ENCODE measurements at regions not wholly inside any gene's neighbourhood (a gene's known extent, or its start where the extent isn't known, plus 50 kb on each side); places are given as distances from the start of the nearest gene placed in this dataset.
A peak's percentile ranks its signal among the peaks of the same experiment; 100 is the strongest.

GRCh38 chr12:67909091-67909531, 80.1 kb upstream of the IFNG-AS1 start:
- peak; percentile 94 for DNase-seq (ENCODE audit: low read depth)

- DNase-seq (ENCODE audit: low read depth) = peak; percentile 49
Measured at GRCh38 chr12:67909681-67910080, 79.6 kb upstream of the IFNG-AS1 start.

- DNase-seq (ENCODE audit: low read depth) = peak; percentile 94
Measured at GRCh38 chr12:67910360-67911274, 78.6 kb upstream of the IFNG-AS1 start.

- DNase-seq (ENCODE audit: low read depth) = peak; percentile 37
Measured at GRCh38 chr12:67911275-67911600, 78.0 kb upstream of the IFNG-AS1 start.

- DNase-seq (ENCODE audit: low read depth) = no peak
Measured at GRCh38 chr12:67911789-67912188, 77.5 kb upstream of the IFNG-AS1 start.

GRCh38 chr12:67915335-67915851, 73.9 kb upstream of the IFNG-AS1 start:
- DNase-seq (ENCODE audit: low read depth) = no peak

- DNase-seq (ENCODE audit: low read depth) = no peak
Measured at GRCh38 chr12:67916266-67916970, 72.8 kb upstream of the IFNG-AS1 start.

GRCh38 chr12:67917811-67918210, 71.4 kb upstream of the IFNG-AS1 start:
- DNase-seq (ENCODE audit: low read depth) = no peak

DNA sequence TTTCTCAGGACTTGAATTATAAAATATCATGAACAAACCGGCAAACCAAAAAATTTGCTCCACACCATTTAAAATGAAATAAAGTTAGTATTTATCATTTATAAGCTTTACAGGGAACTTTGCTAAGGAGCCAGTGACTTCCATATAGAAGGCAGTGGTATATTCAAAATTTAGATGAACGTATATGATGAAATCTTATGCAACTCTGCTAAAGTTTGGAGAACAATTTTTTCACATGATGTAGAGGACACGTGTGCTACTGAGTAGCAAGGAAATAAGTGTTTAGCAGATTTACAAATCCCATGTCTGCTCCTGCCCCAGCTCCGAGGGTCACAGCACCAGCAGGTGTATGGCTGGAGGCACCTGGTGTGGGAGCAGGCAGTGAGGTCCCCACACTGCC, 70.8 kb upstream of the IFNG-AS1 start:
- DNase-seq (ENCODE audit: low read depth) = no peak

GRCh38 chr12:67919406-67919805, 69.8 kb upstream of the IFNG-AS1 start:
- peak; percentile 73 for DNase-seq (ENCODE audit: low read depth)

DNA sequence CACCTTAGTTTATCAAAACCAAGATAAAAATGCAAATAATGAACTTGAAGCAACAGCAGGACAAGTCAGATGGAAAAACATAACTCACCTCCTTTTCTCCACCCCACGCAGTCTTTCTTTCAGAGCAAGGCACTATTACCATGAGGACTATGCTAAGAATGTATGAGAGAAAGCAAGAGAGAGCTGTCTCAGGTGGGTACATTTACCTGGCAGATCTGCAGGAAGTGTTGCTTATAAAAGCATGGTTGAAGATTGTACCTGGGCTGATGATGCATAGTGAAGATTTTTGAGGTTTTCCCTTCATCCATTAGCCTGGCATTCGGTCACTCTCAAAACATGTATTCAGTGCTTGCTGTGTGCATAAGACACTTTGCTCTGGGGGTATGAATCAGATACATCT, 68.8 kb upstream of the IFNG-AS1 start:
- DNase-seq (ENCODE audit: low read depth) = peak; percentile 50

- peak; percentile 35 for DNase-seq (ENCODE audit: low read depth)
Measured at GRCh38 chr12:67921286-67921685, 68.0 kb upstream of the IFNG-AS1 start.

- no peak for DNase-seq (ENCODE audit: low read depth)
Measured at GRCh38 chr12:67922245-67922644, 67.0 kb upstream of the IFNG-AS1 start.

GRCh38 chr12:67925077-67925476, 64.2 kb upstream of the IFNG-AS1 start:
- DNase-seq (ENCODE audit: low read depth) = peak; percentile 62

DNA sequence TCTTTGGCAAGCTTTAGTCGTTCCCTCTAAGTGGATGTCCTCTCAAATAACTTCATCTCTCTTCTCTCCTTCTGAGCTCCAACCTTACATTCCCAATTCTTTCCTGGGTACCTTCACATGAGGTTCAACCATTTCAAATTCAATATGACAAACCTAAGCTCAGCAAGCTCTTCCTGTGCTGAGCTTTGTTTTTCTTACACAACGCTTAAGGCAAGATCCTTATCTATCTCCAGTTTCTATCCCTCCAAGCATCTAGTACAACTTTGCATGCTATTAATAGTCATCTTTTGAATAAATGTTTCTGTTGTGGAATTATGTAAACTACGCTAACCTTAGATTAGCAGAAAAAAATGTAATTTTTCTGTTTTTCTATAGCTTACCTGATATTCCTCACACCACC, 63.7 kb upstream of the IFNG-AS1 start:
- DNase-seq (ENCODE audit: low read depth) = peak; percentile 69

DNA sequence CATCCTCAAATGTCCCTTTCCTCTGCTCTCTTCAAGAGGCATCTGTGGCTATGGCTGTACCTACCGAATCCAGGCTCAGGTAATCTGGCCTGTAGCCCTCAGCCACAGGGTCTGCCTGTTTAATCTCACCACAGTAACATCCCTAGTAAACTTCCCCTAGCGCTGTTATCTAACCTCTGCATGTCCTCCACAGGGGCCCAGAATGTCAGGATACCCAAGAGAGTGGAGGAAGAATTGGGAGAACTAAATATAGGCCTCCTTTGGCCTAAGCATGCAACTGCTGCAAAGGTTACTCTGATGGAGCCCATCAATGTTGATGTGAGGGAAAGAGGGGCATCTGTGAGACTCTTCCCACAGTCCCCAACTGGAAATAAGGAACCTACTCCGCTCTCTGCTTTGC, 63.2 kb upstream of the IFNG-AS1 start:
- DNase-seq (ENCODE audit: low read depth) = no peak

- DNase-seq (ENCODE audit: low read depth) = no peak
Measured at GRCh38 chr12:67927324-67927723, 61.9 kb upstream of the IFNG-AS1 start.

- no peak for DNase-seq (ENCODE audit: low read depth)
Measured at GRCh38 chr12:67927815-67928214, 61.4 kb upstream of the IFNG-AS1 start.

DNA sequence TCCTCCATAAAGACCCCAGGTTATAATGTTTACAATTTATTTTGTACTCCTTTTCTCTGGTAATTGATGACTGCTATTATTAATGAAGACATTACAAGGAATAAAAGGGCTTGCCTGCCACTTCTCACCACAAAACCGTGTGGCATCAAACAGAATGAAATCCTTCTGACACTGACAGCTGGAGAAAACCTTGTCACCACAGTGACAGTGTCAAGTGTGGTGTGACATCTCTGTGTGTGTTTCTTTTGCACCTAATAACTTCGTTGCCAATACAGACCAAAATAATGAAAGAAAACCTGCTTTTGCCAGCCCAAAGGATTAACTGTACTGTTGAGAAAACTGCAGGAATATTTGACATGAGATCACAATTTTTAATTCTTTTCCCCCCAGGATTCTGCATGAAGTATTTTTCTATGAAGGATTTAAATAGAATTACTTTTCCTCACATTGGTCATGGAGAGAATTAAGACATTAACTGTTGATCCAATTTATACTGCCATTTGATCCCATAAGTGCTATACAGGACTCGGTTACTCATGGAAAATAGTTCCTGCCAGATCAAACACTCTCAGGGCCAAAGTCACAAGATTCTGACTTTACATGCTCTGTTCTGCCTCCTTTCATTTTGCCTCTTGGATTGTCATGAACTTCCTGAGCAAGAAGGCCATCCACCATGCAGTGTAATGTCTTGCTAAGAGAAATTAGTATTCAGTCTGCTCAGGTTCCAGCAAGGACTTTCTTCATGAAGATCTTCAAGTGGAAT, 60.4 kb upstream of the IFNG-AS1 start:
- no peak for DNase-seq (ENCODE audit: low read depth)

DNA sequence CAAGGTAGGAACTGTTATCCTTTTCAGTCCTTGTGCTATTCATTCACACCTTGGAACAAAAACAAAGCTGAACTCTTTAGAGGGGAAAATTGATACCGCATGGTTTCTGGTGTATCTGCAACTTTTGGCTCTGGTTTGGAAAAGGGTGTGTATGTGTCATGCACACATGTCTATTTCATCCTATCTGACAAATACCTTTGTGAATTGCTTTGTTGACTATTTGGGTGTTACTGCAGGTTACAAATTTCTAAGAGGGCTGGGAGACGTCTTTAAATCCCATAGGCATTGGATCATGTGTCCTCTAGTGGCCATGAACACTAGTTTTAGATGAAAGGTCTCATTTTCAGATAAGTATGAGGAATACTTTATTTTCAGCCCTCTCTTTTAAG, 59.9 kb upstream of the IFNG-AS1 start:
- no peak for DNase-seq (ENCODE audit: low read depth)

GRCh38 chr12:67937822-67938221, 51.4 kb upstream of the IFNG-AS1 start:
- DNase-seq (ENCODE audit: low read depth) = no peak
